ENCODE measurements at regions not wholly inside any gene's neighbourhood (a gene's known extent, or its start where the extent isn't known, plus 50 kb on each side); places are given as distances from the start of the nearest gene placed in this dataset.

- 90 to 95% methylated on average over 4 to 6 of the region's 6 CpGs for WGBS, 2 donors (ENCODE audit: low coverage in 1 of 2)
- Histone ChIP-seq H3K4me1 (peaks cover 0 to 11% (median 0%) of the 10 kb centered on the region in 4 donors), H3K4me3 (no peak overlapping the region), H3K9me3 (no peaks in the 10 kb centered on the region), H3K27ac (no peak overlapping the region), H3K36me3 (no peaks in the 10 kb centered on the region), H3K27me3 (no peaks in the 10 kb centered on the region)
- intact Hi-C loops (cut with DNase I; ENCODE audit: low total_unique reads): no loop called here
- in situ Hi-C loops (cut with MboI; ENCODE audit: low pct_ligation_motif_present in 1 of 4, low pct_unique_long_range_greater_than_20kb in 1 of 4, low sequenced_read_pairs in 3 of 4): no loop called here
- TF ChIP-seq POLR2AphosphoS5 (IDR thresholded peaks at IDR 0.05) (no peak), POLR2A (IDR thresholded peaks at IDR 0.05) (no peak), EP300 (IDR thresholded peaks at IDR 0.05; ENCODE audit: low read depth) (no peak), CTCF (IDR thresholded peaks at IDR 0.05) (no peak)
- DNase-seq: peak; percentile 13
These were observed 158.1 kb downstream of the LTN1 start for GRCh38 chr21:28834335-28835238.

DNA sequence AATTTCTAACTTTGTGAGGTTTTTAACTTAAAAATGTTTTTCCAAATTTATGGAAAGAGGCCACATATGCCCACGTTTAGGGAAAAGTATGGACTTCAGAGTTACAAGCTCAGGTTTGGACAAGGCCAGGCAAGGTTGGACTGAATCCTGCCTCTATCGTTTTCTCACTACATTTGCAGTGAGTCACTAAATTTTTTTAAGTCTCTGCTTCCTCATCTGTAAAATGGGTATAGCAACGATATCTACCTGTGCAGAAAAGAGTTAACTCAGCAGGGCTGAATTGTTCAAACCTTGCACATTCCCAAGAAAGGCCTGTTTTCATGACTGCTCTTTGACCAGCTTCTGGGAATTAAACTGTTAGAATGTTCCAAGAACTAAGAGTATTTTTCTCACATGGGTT is 159.1 kb downstream of the LTN1 start:
- Histone ChIP-seq H3K9me3 (no peaks in the 10 kb centered on the region), H3K36me3 (no peaks in the 10 kb centered on the region), H3K4me1 (peaks cover 0 to 11% (median 0%) of the 10 kb centered on the region in 4 donors), H3K4me3 (no peak overlapping the region), H3K27me3 (no peaks in the 10 kb centered on the region), H3K27ac (no peak overlapping the region)
- in situ Hi-C loops (cut with MboI; ENCODE audit: low pct_ligation_motif_present in 1 of 4, low pct_unique_long_range_greater_than_20kb in 1 of 4, low sequenced_read_pairs in 3 of 4) (no loop called here), intact Hi-C loops (cut with DNase I; ENCODE audit: low total_unique reads) (no loop called here)
- DNase-seq: no peak
- TF ChIP-seq CTCF (IDR thresholded peaks at IDR 0.05) (no peak), POLR2AphosphoS5 (IDR thresholded peaks at IDR 0.05) (no peak), EP300 (IDR thresholded peaks at IDR 0.05; ENCODE audit: low read depth) (no peak), POLR2A (IDR thresholded peaks at IDR 0.05) (no peak)
- WGBS, 2 donors (ENCODE audit: low coverage in 1 of 2): 84 to 86% methylated on average over 3 of the region's 3 CpGs

DNA sequence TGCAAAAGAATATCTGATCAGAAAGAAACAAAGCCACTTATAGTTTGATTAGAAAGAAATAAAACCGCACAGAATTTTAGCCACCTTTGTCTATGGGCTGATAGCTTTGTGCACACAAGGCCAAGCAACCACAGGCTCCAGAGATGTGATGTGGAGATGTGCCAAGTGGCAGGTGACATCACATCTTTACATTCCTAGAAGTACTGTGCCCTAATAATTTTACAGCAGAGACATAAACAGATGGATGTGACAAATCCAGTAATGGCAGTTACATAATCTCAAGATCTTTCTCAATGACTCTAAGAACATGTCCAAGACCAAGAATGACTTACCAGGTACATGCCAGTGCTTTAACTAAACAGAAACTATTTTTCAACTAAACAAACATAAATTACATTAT is 159.5 kb downstream of the LTN1 start:
- DNase-seq: no peak
- H3K27ac ChIP-seq: no peak overlapping the region
- H3K4me1 ChIP-seq: peaks cover 0 to 11% (median 0%) of the 10 kb centered on the region in 4 donors
- no peaks in the 10 kb centered on the region for H3K27me3 ChIP-seq
- H3K9me3 ChIP-seq: no peaks in the 10 kb centered on the region
- intact Hi-C loops (cut with DNase I; ENCODE audit: low total_unique reads): no loop called here
- no peak overlapping the region for H3K4me3 ChIP-seq
- in situ Hi-C loops (cut with MboI; ENCODE audit: low pct_ligation_motif_present in 1 of 4, low pct_unique_long_range_greater_than_20kb in 1 of 4, low sequenced_read_pairs in 3 of 4): no loop called here
- H3K36me3 ChIP-seq: no peaks in the 10 kb centered on the region
- TF ChIP-seq CTCF (IDR thresholded peaks at IDR 0.05) (no peak), POLR2AphosphoS5 (IDR thresholded peaks at IDR 0.05) (no peak), POLR2A (IDR thresholded peaks at IDR 0.05) (no peak), EP300 (IDR thresholded peaks at IDR 0.05; ENCODE audit: low read depth) (no peak)
- 70 to 71% methylated on average over 1 of the region's 1 CpG for WGBS, 2 donors (ENCODE audit: low coverage in 1 of 2)

- in situ Hi-C loops (cut with MboI; ENCODE audit: low pct_ligation_motif_present in 1 of 4, low pct_unique_long_range_greater_than_20kb in 1 of 4, low sequenced_read_pairs in 3 of 4): no loop called here
- Histone ChIP-seq H3K27me3 (no peaks in the 10 kb centered on the region), H3K27ac (peak overlapping the region in 1 of 4 donors; percentile 24), H3K4me3 (no peak overlapping the region), H3K36me3 (no peaks in the 10 kb centered on the region), H3K9me3 (no peaks in the 10 kb centered on the region), H3K4me1 (peaks cover 0 to 11% (median 0%) of the 10 kb centered on the region in 4 donors)
- TF ChIP-seq POLR2AphosphoS5 (IDR thresholded peaks at IDR 0.05): no peak
- no peak for TF ChIP-seq CTCF (IDR thresholded peaks at IDR 0.05)
- TF ChIP-seq EP300 (IDR thresholded peaks at IDR 0.05; ENCODE audit: low read depth): no peak
- no peak for TF ChIP-seq POLR2A (IDR thresholded peaks at IDR 0.05)
- no peak for DNase-seq
- WGBS, 2 donors (ENCODE audit: low coverage in 1 of 2): 90% methylated on average over 3 of the region's 3 CpGs; no CpG with 5 or more reads in 1 of the 2 donors
- intact Hi-C loops (cut with DNase I; ENCODE audit: low total_unique reads): no loop called here
These were observed 160.0 kb downstream of the LTN1 start for GRCh38 chr21:28832715-28833061.

All from transverse colon (tissue), 4 donors.